Body of pancreas (tissue), 4 donors: ENCODE measurements at regions not wholly inside any gene's neighbourhood (a gene's known extent, or its start where the extent isn't known, plus 50 kb on each side); places are given as distances from the start of the nearest gene placed in this dataset.

Experiments
- POLR2A ChIP-seq, 3 donors: fragments of 450-650 bp; IDR thresholded peaks; one replicate each; pipeline ENCODE4 v1.6.1; 2016; ENCODE audit warnings: antibody characterized with exemption in 3 of 3, mild to moderate bottlenecking in 2 of 3
- TF ChIP-seq, protein P1 (sequence below), 7 experiments: fragments of 450-650 bp in 4 of 7; fragments of 200-600 bp in 3 of 7; sonication (generic) in 3 of 7; IDR thresholded peaks; one replicate each; pipeline ENCODE4 v1.5.1; 2016 to 2019; ENCODE audit warnings: antibody characterized with exemption in 7 of 7

DNA sequence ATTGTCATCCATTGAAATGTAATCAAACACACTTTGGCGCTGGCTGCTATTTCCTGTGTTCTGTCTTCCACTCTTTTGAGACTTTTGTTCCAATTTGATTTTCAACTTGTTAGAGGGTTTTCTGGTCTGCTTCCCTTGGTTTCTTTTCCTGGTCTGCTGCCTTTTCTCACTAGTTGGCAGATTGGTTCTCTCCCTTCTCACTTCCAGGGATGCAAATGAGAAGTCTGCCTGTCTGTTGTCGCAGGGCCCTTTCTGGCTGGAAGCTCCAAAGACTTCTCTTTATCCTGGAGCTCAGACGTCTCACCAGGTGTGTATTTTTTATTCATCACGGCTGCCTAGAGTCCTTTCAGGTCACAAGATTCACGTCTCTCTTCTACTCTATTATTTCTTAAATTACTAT is 84.0 kb downstream of the RPS6KA4 start:
- TF ChIP-seq, protein P1, sequence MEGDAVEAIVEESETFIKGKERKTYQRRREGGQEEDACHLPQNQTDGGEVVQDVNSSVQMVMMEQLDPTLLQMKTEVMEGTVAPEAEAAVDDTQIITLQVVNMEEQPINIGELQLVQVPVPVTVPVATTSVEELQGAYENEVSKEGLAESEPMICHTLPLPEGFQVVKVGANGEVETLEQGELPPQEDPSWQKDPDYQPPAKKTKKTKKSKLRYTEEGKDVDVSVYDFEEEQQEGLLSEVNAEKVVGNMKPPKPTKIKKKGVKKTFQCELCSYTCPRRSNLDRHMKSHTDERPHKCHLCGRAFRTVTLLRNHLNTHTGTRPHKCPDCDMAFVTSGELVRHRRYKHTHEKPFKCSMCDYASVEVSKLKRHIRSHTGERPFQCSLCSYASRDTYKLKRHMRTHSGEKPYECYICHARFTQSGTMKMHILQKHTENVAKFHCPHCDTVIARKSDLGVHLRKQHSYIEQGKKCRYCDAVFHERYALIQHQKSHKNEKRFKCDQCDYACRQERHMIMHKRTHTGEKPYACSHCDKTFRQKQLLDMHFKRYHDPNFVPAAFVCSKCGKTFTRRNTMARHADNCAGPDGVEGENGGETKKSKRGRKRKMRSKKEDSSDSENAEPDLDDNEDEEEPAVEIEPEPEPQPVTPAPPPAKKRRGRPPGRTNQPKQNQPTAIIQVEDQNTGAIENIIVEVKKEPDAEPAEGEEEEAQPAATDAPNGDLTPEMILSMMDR (IDR thresholded peaks at IDR 0.05) = no peak
- TF ChIP-seq POLR2A (IDR thresholded peaks at IDR 0.05) = no peak
